ENCODE measurements at regions not wholly inside any gene's neighbourhood (a gene's known extent, or its start where the extent isn't known, plus 50 kb on each side); places are given as distances from the start of the nearest gene placed in this dataset.

- DNase-seq, result no peak
Measured at GRCh38 chr7:371779-372545, 82.0 kb downstream of the FOXL3 start.

- no peak for DNase-seq
Measured at GRCh38 chr7:372546-372931, 82.6 kb downstream of the FOXL3 start.

GRCh38 chr7:372932-373791 lies 83.2 kb downstream of the FOXL3 start:
- no peak for DNase-seq

- DNase-seq, result no peak
Measured at GRCh38 chr7:373818-374705, 84.1 kb downstream of the FOXL3 start.

GRCh38 chr7:374706-375311 lies 84.8 kb downstream of the FOXL3 start:
- DNase-seq, result no peak

GRCh38 chr7:375321-375831 lies 85.4 kb downstream of the FOXL3 start:
- no peak for DNase-seq

- DNase-seq, result no peak
Measured at GRCh38 chr7:375901-376305, 85.9 kb downstream of the FOXL3 start.

- DNase-seq, result no peak
Measured at GRCh38 chr7:376306-377079, 86.5 kb downstream of the FOXL3 start.

GRCh38 chr7:377080-378040 lies 87.4 kb downstream of the FOXL3 start:
- no peak for DNase-seq

- DNase-seq, result no peak
Measured at GRCh38 chr7:378041-378420, 88.1 kb downstream of the FOXL3 start.

- no peak for DNase-seq
Measured at GRCh38 chr7:378551-379455, 88.8 kb downstream of the FOXL3 start.

- no peak for DNase-seq
Measured at GRCh38 chr7:379456-380138, 89.6 kb downstream of the FOXL3 start.

- DNase-seq, result no peak
Measured at GRCh38 chr7:380139-380485, 90.1 kb downstream of the FOXL3 start.

GRCh38 chr7:380711-381210 lies 90.8 kb downstream of the FOXL3 start:
- DNase-seq, result no peak

GRCh38 chr7:381211-382042 lies 91.5 kb downstream of the FOXL3 start:
- DNase-seq, result no peak

GRCh38 chr7:382043-382400 lies 92.1 kb downstream of the FOXL3 start:
- DNase-seq, result no peak

GRCh38 chr7:386385-386784 lies 96.4 kb downstream of the FOXL3 start:
- DNase-seq, result no peak

Measured in NCI-H524 treated with DMSO at 0.1 percent for 48 hours (cell line).